IMR-90 (cell line): ENCODE measurements at regions not wholly inside any gene's neighbourhood (a gene's known extent, or its start where the extent isn't known, plus 50 kb on each side); places are given as distances from the start of the nearest gene placed in this dataset.

Experiments
- ATAC-seq: fragments of 200-7000 bp; cut with Tn5 transposase; 2 replicates; pipeline ENCODE4 v1.9.1; 2020; ENCODE audit warnings: low read depth, mild to moderate bottlenecking, moderate library complexity
- BruUV-seq: library from RNA; stranded (reverse); fragments of 400-500 nt; replicated peaks from 2 replicates; lab custom pipeline; 2021; lab: Mats Ljungman, UMichigan
- CTCF ChIA-PET: fragments of 300-600 bp; formaldehyde crosslinking; extraction: SDS; loops from one replicate; lab custom pipeline; 2021; ENCODE audit warnings: antibody characterized with exemption; lab: Yijun Ruan, JAX
- POLR2A ChIA-PET: fragments of 300-600 bp; sonication (Branson Sonifier 250); formaldehyde crosslinking; loops from one replicate; lab custom pipeline; 2022; ENCODE audit warnings: antibody characterized with exemption; ENCODE audit not compliant: unreplicated experiment; lab: Charles Lee
- DNase-seq: peaks from one replicate; pipeline ENCODE4 v3.0.0; 2013
- H2AFZ ChIP-seq: replicated peaks from 2 replicates; pipeline ENCODE3; 2013; ENCODE audit warnings: low read length, mild to moderate bottlenecking; ENCODE audit not compliant: poor library complexity
- H2AK5ac ChIP-seq: 2 replicates; pipeline ENCODE4 v1.6.1; 2013; ENCODE audit warnings: low read depth, low read length, inconsistent platforms
- H2AK9ac ChIP-seq: replicated peaks from 2 replicates; pipeline ENCODE3; 2013; ENCODE audit warnings: mild to moderate bottlenecking, low read depth, low read length, moderate library complexity; ENCODE audit not compliant: poor library complexity
- H2BK120ac ChIP-seq: 2 replicates; pipeline ENCODE4 v1.6.1; 2013; ENCODE audit warnings: low read depth, low read length, inconsistent platforms
- H2BK15ac ChIP-seq: 3 replicates; pipeline ENCODE4 v1.6.1; 2013; ENCODE audit warnings: low read depth, low read length, inconsistent platforms
- H2BK20ac ChIP-seq: 2 replicates; pipeline ENCODE4 v1.6.1; 2013; ENCODE audit warnings: low read depth, mild to moderate bottlenecking, inconsistent platforms, low read length, moderate library complexity
- H2BK5ac ChIP-seq: 2 replicates; pipeline ENCODE4 v1.6.1; 2013; ENCODE audit warnings: mild to moderate bottlenecking, low read depth, low read length, inconsistent platforms; ENCODE audit not compliant: poor library complexity, severe bottlenecking
- H3K14ac ChIP-seq: replicated peaks from 2 replicates; pipeline ENCODE4 v1.6.1; 2013; ENCODE audit warnings: low read depth, low read length, inconsistent platforms
- H3K18ac ChIP-seq: 2 replicates; pipeline ENCODE4 v1.6.1; 2013; ENCODE audit warnings: low read depth, low read length, control low read depth
- H3K23ac ChIP-seq: 2 replicates; pipeline ENCODE4 v1.6.1; 2013; ENCODE audit warnings: low read depth, low read length, inconsistent platforms
- H3K27ac ChIP-seq: 2 replicates; pipeline ENCODE4 v1.5.1; 2013; ENCODE audit warnings: mild to moderate bottlenecking, control low read depth, low read length; ENCODE audit not compliant: insufficient read depth
- H3K27me3 ChIP-seq: 2 replicates; pipeline ENCODE4 v1.6.1; 2013; ENCODE audit warnings: low read length; ENCODE audit not compliant: control insufficient read depth, insufficient read depth
- H3K36me3 ChIP-seq: 2 replicates; pipeline ENCODE4 v1.6.1; 2013; ENCODE audit warnings: low read length, mixed read lengths; ENCODE audit not compliant: control insufficient read depth, insufficient read depth
- H3K4ac ChIP-seq: 2 replicates; pipeline ENCODE4 v1.6.1; 2013; ENCODE audit warnings: low read depth, low read length, inconsistent platforms
- H3K4me1 ChIP-seq: 2 replicates; pipeline ENCODE4 v1.6.1; 2013; ENCODE audit warnings: low read length, mixed read lengths; ENCODE audit not compliant: control insufficient read depth, insufficient read depth
- H3K4me2 ChIP-seq: 2 replicates; pipeline ENCODE4 v1.6.1; 2013; ENCODE audit warnings: low read depth, mild to moderate bottlenecking, control low read depth, low read length, moderate library complexity
- H3K4me3 ChIP-seq: 2 replicates; pipeline ENCODE4 v1.5.1; 2013; ENCODE audit warnings: low read depth, mild to moderate bottlenecking, control low read depth, low read length, moderate library complexity; ENCODE audit not compliant: insufficient read depth
- H3K56ac ChIP-seq: 2 replicates; pipeline ENCODE4 v1.6.1; 2013; ENCODE audit warnings: low read length, inconsistent platforms; ENCODE audit not compliant: insufficient read depth; ENCODE audit errors: extremely low read depth
- H3K79me1 ChIP-seq, 2 experiments: 2 replicates each; pipeline ENCODE4 v1.6.1; 2013; ENCODE audit warnings: low read length in 2 of 2, inconsistent platforms in 1 of 2, low read depth in 1 of 2
- H3K9ac ChIP-seq: 2 replicates; pipeline ENCODE4 v1.6.1; 2013; ENCODE audit warnings: low read depth, low read length, control low read depth
- H3K9me1 ChIP-seq: 2 replicates; pipeline ENCODE4 v1.6.1; 2013; ENCODE audit warnings: low read length, inconsistent platforms; ENCODE audit not compliant: insufficient read depth
- H3K9me3 ChIP-seq: 2 replicates; pipeline ENCODE4 v1.6.1; 2013; ENCODE audit warnings: low read length; ENCODE audit not compliant: control insufficient read depth, insufficient read depth
- H4K20me1 ChIP-seq: 2 replicates; pipeline ENCODE4 v1.6.1; 2013; ENCODE audit warnings: low read length, inconsistent platforms; ENCODE audit not compliant: insufficient read depth
- H4K5ac ChIP-seq: 2 replicates; pipeline ENCODE4 v1.6.1; 2013; ENCODE audit warnings: mild to moderate bottlenecking, low read depth, low read length, control low read depth
- H4K8ac ChIP-seq, 2 experiments: 2 replicates each; pipeline ENCODE4 v1.6.1; 2013; ENCODE audit warnings: low read depth in 2 of 2, low read length in 2 of 2, control low read depth in 1 of 2, inconsistent platforms in 1 of 2
- H4K91ac ChIP-seq: 2 replicates; pipeline ENCODE4 v1.6.1; 2013; ENCODE audit warnings: low read depth, low read length, inconsistent platforms; ENCODE audit not compliant: insufficient read depth
- BHLHE40 ChIP-seq: fragments of 150-350 bp; IDR thresholded peaks from 2 replicates; pipeline ENCODE4 v1.6.1; 2016; ENCODE audit warnings: mild to moderate bottlenecking, low read depth, low read length
- CEBPB ChIP-seq: IDR thresholded peaks from 2 replicates; pipeline ENCODE4 v1.6.1; 2012; ENCODE audit warnings: low read depth, low read length, improper control_type of control experiment
- CTCF ChIP-seq: conservative IDR thresholded peaks from 2 replicates; pipeline ENCODE4 v1.5.1; 2012; ENCODE audit warnings: mild to moderate bottlenecking, low read depth, low read length, improper control_type of control experiment
- ELK1 ChIP-seq: fragments of 150-350 bp; IDR thresholded peaks from 2 replicates; pipeline ENCODE4 v1.6.1; 2016; ENCODE audit warnings: low read depth, mild to moderate bottlenecking, low read length, moderate library complexity, borderline replicate concordance
- FOS ChIP-seq: fragments of 150-350 bp; IDR thresholded peaks from 2 replicates; pipeline ENCODE4 v1.6.1; 2016; ENCODE audit warnings: low read depth, low read length
- MAFK ChIP-seq: IDR thresholded peaks from 2 replicates; pipeline ENCODE4 v1.6.1; 2012; ENCODE audit warnings: low read depth, low read length, improper control_type of control experiment
- MAZ ChIP-seq: IDR thresholded peaks from 2 replicates; pipeline ENCODE4 v1.6.1; 2012; ENCODE audit warnings: low read depth, mild to moderate bottlenecking, low read length, improper control_type of control experiment, moderate library complexity, borderline replicate concordance
- NFE2L2 ChIP-seq: fragments of 150-350 bp; IDR thresholded peaks from 2 replicates; pipeline ENCODE4 v1.6.1; 2016; ENCODE audit warnings: low read depth, mild to moderate bottlenecking, low read length
- RAD21 ChIP-seq: IDR thresholded peaks from 2 replicates; pipeline ENCODE4 v1.6.1; 2012; ENCODE audit warnings: low read length, improper control_type of control experiment
- RFX5 ChIP-seq: IDR thresholded peaks from 2 replicates; pipeline ENCODE4 v1.8.0; 2012; ENCODE audit warnings: low read depth, mild to moderate bottlenecking, low read length, moderate library complexity
- SMC3 ChIP-seq: fragments of 150-350 bp; IDR thresholded peaks from 2 replicates; pipeline ENCODE4 v1.6.1; 2016; ENCODE audit warnings: low read depth, mild to moderate bottlenecking, antibody characterized with exemption, low read length, moderate library complexity
- USF2 ChIP-seq: fragments of 150-350 bp; IDR thresholded peaks from 2 replicates; pipeline ENCODE4 v1.6.1; 2017; ENCODE audit warnings: mild to moderate bottlenecking, antibody characterized with exemption, low read length, low read depth
- WGBS, 2 experiments: methylation state at CpG; one replicate each; pipeline versions ENCODE4 v1.1.5 to v1.1.7; 2013; ENCODE audit warnings: missing lambda C conversion rate in 2 of 2; ENCODE audit not compliant: insufficient read length in 1 of 2; ENCODE audit errors: extremely low coverage in 2 of 2; 5-methylcytosine and 5-hydroxymethylcytosine counted together
- dilution Hi-C: fragments of 300-500 bp; cut with HindIII; formaldehyde crosslinking; loops from one replicate; pipeline ENCODE4 v1.14.3; 2018; ENCODE audit warnings: low sequenced_read_pairs; ENCODE audit not compliant: unreplicated experiment
- in situ Hi-C: fragments of 300-500 bp; cut with MboI; formaldehyde crosslinking; loops from 3 replicates; pipeline ENCODE4 v1.14.3; 2019; ENCODE audit warnings: low sequenced_read_pairs, inconsistent platforms, mixed read lengths
- intact Hi-C: fragments of 100-400 bp; cut with micrococcal nuclease; formaldehyde crosslinking; loops from 2 replicates; pipeline ENCODE4 v1.10.0; 2022

- CTCF ChIA-PET: no interaction called here
Observed at GRCh38 chr3:164332831-164333802, 745.2 kb downstream of the SI start.

More at GRCh38 chr3:164332831-164333802, 745.2 kb downstream of the SI start:
- in situ Hi-C loops: no loop called here
- Histone ChIP-seq H2AK5ac (no peak overlapping the region), H3K36me3 (no peaks in the 10 kb centered on the region), H3K23ac (no peak overlapping the region), H2BK120ac (no peak overlapping the region), H2BK15ac (no peak overlapping the region), H4K5ac (no peak overlapping the region), H3K9me1 (no peaks in the 10 kb centered on the region), H3K27ac (no peak overlapping the region), H3K9me3 (peaks cover 23% of the 10 kb centered on the region), H4K8ac (no peak overlapping the region), H2AFZ (no peak overlapping the region), H4K91ac (no peak overlapping the region), H3K18ac (no peak overlapping the region), H2AK9ac (no peak overlapping the region), H3K4me2 (no peak overlapping the region), H3K4me3 (no peak overlapping the region), H3K79me1 (no peaks in the 10 kb centered on the region), H3K56ac (no peak overlapping the region), H2BK20ac (no peak overlapping the region), H3K14ac (no peak overlapping the region), H4K20me1 (no peaks in the 10 kb centered on the region), H3K27me3 (no peaks in the 10 kb centered on the region), H2BK5ac (no peak overlapping the region), H3K4ac (no peak overlapping the region), H3K4me1 (no peaks in the 10 kb centered on the region), H3K9ac (no peak overlapping the region)
- BruUV-seq: no TSS peak
- no CpG with 5 or more reads among the region's 10 CpGs for WGBS, 2 experiments
- TF ChIP-seq FOS (no peak), BHLHE40 (no peak), RAD21 (no peak), NFE2L2 (no peak), RFX5 (no peak), MAZ (no peak), CEBPB (no peak), SMC3 (no peak), ELK1 (no peak), MAFK (no peak), USF2 (no peak), CTCF (no peak)
- intact Hi-C loops: loop anchor here (10.0 kb wide), 1 partner anchor 58 kb away; no protein-coding TSS in a partner anchor
- POLR2A ChIA-PET: no interaction called here
- ATAC-seq: no peak
- dilution Hi-C loops: no loop called here
- no peak for DNase-seq
